Right lung (tissue), 2 donors: ENCODE measurements at regions not wholly inside any gene's neighbourhood (a gene's known extent, or its start where the extent isn't known, plus 50 kb on each side); places are given as distances from the start of the nearest gene placed in this dataset.
"Not testable (repeated sequence)": the region's sequence is repeated elsewhere in the genome, so short reads cannot be mapped to it uniquely, and the experiment has no call there.

ENCODE experiments used
- DNase-seq, 2 donors: peaks; one replicate each; pipeline ENCODE4 v3.0.0-alpha.2; 2013

DNA sequence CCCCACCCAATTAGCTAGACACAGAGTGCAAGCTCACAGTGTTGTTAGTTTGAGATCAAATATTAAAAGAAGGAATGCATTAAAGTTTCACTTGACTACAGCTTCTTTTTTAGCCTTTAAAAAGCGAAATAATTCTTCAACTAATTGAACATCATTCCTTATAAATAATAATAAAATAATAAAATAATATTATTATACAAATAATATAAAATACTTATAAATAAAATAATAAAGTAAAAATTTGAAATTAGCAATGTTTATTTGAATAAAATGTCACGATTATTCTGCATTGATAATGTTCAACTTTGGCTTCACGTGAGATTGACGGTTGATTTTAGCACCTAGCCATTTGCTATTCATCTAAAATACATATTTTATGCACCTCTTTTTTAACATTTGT lies 819.3 kb downstream of the FRK start:
- no peak for DNase-seq

DNA sequence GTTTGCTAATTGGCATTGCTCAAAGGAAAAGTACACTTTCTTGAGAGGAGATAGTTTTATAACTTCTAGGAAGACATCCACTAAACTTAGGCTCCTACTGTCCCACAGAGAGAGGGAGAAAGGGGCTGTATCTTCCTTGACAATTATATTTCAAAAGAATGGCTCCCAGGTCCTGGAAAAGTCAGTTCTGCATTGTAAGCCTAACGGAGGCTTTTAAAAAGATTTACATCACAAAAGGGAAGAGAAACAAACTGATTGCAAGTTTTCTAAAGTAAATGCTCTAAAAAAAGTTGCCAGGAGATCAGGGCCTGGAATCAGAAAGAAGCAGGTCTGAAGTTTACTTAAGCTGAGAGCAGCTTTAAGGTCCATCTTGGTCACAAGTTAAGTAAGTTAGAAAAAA lies 839.5 kb downstream of the FRK start:
- DNase-seq, result no peak

DNA sequence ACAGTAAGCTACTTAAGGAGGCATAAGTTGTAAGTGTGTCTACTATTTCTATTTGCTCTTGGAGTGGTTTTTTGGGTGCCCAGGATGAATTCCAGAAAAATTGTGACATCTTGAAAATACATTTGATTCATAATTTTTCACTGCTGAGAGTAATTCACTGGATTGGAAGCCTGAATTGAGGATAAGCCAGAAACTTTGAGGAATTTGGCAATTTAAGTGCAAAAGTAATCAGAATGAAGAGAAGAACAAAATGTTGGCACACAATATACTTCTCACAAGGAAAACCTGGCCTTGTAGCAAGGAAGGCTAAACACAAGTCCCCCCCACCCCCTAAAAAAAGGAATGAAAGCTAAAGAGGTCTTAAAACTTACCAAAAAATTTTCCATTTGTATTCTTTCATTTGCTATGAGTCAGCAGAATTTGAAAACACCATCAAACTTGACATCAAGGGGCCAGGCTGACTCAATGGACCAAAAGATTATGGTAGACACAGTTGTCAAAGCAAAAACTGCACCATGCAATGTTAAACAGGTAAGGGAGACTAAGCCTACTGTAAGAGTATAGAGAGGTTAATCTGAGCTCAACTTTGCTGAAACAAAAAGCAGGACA lies 840.0 kb downstream of the FRK start:
- DNase-seq, result no peak

DNA sequence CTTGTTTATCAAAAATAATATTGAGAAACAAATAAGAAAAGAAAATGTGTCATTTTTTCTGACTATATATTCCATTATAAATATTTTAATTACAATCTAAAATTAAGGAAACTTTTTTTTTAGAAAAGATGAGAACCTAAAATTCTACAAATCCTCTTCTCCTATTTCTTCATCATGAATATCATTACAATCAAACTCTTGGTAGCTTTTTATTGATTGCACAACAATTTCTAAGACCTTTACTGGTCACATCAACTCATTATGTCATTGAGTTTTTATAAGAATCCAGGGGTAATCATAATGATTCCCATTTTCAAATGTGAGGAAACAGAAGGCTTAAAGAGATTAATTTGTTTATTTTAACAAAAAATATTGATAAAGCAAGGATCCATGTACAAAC lies 841.0 kb downstream of the FRK start:
- DNase-seq, result no peak

DNA sequence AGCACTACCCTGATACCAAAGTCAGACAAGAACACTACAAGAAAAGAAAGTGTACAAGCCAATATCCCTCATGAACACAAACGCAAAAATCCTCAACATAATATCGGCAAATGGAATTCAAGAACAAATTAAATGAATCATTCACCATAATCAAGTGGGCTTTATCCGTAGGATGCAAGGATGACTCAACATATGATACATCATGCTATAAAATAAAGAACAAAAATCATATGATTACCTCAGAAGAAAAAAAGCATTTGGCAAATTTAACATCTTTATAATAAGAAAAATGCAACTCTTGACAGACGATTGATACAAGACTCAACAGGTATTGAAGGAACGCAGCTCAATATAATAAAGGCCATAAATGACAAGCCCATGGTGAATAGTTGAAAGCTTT lies 843.9 kb downstream of the FRK start:
- DNase-seq, result no peak

DNA sequence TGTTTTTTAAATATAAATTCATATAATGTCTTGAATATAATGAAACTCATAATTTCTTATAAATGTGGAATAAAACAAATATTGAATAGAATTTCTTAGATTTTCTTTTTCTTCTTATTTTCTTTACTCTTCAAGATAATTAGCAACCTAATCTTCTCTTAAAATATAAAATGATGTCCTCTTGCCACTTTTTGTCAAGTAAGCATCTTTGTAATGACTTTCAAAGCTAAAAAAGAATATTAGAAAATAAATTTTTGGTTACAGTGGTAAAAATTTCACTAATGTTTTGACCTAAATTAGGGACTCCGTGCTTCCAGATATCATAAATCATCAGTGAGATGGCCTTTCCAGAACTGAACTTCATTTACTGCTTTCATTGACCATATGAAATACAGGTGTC lies 846.4 kb downstream of the FRK start:
- no peak for DNase-seq

DNA sequence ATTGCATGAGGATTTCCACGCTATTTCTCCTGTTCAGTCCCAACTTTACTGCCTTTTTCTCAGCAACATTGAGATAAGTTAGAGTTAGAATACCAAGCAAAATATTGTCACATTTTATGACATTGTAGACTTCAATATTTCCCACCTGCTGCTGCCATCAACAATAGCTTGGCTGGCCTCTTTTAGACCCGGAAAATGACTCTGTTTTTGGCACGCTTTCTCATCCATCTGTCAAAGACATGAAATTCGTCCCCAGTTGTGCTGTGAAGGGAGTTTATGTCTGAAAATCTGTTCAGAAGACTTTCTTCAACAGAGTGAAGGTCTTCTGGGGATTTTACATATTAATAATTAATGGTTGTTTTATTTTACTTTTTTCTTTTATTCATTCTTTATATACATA lies 857.3 kb downstream of the FRK start:
- DNase-seq, result no peak

DNA sequence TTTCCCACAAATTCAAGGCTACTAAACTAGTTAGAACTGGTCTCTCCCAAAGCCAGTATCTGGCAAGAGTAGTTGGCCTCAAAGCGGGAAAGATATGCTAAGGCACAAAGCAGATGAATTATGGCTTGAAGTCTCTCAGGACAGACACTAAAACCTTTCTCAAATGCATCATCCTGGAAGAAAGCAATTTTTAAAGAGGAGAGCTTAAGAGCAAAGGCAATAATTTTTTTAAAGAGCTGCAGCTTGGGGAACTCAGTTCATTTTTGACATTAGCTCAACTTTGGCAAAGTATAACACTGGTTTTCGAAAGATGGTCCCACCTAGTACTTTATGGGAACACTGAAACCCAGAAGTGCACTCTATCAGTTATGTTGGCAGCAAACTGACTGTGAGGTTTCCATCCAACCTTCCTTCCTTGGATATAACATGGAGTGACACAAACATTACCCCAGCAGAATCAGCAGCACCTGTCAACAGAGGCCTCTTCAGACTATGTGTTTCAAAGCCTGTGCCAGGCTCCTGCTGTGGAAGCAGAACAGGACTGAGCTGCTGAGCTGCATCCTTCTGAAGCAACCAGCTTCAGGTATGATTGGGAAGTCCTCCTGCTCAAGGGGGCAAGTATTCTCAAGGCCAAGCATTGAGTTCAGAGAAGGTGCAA lies 852.3 kb upstream of the HS3ST5 start:
- no peak for DNase-seq

DNA sequence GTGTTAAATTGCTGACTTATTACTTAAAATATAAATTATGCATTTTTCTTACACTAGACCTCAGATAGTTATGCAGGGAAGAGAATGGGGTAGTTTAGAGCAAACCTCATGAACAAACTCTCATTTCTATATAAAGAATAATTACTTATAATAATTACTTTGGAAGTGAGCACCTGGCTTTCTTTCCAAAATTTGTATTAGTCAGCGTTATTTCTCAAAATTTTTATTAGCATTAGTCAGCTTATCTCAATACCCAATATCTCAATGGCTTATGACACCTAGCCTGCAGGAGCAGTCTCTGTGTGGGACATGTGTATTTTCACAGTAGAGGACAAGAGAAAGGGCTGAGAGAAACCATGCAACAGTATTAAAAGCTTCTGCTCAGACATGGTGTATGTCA lies 849.2 kb upstream of the HS3ST5 start:
- no peak for DNase-seq

DNA sequence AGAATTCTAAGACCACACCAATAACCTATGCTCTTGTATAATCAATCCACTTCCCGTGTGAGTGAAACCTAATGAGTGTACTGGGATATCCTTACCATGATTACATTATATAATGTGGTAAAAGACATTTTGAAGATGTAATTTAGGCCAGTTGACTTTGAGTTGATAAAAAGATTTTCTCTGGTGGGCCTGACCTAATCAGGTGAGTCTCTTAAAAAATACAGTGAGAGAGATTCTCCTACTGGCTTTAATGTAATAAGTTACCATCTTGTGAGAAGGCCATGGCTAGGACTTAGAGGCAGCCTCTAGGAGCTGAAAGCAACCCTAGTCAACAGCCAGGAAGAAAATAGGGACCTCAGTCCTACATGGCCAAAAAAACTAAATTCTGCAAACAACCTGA lies 847.7 kb upstream of the HS3ST5 start:
- no peak for DNase-seq

DNA sequence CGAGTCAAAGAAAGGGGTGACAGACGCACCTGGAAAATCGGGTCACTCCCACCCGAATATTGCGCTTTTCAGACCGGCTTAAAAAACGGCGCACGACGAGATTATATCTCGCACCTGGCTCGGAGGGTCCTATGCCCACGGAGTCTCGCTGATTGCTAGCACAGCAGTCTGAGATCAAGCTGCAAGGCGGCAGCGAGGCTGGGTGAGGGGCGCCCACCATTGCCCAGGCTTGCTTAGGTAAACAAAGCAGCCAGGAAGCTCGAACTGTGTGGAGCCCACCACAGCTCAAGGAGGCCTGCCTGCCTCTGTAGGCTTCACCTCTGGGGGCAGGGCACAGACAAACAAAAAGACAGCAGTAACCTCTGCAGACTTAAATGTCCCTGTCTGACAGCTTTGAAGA lies 832.6 kb upstream of the HS3ST5 start:
- not testable (repeated sequence) for DNase-seq

DNA sequence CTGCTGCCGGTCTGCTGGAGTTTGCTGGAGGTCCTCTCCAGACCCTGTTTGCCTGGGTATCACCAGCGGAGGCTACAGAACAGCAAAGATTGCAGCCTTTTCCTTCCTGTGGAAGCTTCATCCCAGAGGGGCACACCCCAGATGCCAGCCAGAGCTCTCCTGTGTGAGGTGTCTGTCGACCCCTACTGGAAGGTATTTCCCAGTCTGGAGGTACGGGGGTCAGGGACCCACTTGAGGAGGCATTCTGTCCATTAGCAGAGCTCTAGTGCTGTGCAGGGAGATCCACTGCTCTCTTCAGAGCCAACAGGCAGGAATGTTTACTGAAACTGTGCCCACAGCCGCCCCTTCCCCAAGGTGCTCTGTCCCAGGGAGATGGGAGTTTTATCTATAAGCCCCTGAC lies 823.1 kb upstream of the HS3ST5 start:
- not testable (repeated sequence) for DNase-seq

DNA sequence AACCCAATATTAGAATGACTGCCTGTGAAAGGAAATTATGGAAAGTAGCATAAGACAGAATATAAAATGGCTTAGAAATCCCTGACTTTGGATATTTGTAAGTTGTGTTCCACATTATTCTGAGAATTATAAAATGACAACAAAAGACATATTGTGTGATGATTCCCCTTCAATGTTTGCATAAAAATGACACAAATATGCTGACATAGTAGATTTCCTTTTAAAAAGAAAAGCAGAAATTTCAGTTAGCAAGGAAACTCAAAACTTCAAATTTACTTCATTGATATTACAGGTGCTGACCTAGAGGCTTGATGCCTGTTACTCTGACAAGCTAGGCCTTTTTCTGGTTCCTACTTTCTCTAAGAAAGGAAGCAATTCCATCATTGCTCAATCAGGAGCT lies 816.9 kb upstream of the HS3ST5 start:
- no peak for DNase-seq

DNA sequence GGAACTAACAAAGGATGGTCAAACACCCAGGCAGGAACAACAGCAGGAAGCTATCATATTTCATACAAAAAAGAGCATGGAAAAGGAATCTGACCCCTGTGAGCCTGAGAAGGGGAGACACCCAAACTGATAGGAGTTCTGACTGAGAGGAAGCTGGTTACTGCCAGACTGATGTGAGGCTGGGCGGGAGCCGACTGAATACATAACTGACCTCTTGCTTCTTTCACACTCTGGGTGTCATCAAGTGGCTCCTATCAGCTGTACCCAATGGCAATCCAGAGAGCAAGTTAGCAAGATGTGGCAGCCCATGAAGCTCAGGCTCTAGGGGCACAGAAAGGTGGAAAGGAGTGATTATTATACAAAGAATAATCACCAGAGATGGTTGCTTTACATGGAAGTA lies 795.1 kb upstream of the HS3ST5 start:
- no peak for DNase-seq

DNA sequence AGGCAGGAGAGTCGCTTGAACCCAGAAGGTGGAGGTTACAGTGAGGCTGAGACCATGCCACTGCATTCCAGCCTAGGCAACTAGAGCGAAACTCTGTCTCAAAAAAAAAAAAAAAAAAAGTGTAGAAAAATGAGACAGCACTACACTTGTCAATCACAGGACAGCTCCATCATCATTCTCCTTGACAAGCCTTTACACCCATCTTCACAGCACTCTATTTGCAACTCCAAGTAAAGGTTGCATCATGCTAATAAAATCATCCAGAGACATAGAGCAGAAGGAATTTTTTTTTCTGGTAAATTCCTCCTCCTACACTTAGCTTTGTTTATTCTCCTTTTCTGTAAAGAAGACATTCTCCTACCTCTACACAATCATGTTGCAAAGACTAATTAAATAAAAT lies 791.0 kb upstream of the HS3ST5 start:
- no peak for DNase-seq

DNA sequence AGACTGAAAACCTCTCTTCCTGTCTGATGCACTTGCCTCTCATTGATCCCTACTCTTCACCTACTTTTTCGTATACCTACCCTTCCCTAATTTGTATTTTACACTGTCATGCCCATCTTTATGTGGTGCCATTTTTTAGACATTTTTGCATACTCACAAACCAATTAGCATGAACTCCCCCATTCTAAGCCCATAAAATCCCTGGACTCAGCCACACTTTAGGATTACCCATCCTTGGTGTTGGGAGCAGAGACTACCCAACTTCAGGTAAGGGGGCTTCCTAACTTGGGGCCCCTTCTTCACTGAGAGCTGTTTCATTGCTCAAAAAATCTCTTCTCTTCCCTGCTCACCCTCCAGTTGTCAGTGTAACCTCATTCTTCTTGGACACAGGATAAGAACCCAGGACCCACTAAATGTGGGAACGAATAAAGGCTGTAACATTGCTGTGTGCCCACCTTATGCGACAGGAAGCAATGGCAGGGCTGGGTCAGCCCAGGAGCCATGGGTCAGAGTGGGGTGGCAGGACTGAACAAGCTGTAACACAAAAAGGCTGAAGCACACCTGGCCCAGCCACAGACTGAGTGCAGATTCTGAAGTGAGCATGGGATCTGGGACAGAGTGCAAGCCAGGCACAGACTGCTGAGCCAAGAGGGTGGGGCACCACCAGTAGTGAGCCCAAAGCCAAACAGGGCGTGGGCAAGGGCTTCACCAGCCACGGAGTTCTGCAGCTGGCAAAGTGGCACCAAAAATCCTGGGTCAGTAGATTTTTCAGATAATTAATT lies 789.1 kb upstream of the HS3ST5 start:
- DNase-seq, result no peak

DNA sequence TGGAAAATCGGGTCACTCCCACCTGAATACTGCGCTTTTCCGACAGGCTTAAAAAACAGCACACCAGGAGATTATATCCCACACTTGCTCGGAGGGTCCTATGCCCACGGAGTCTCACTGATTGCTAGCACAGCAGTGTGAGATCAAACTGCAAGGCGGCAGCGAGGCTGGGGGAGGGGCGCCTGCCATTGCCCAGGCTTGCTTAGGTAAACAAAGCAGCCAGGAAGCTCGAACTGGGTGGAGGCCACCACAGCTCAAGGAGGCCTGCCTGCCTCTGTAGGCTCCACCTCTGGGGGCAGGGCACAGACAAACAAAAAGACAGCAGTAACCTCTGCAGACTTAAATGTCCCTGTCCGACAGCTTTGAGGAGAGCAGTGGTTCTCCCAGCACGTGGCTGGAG lies 778.7 kb upstream of the HS3ST5 start:
- not testable (repeated sequence) for DNase-seq

DNA sequence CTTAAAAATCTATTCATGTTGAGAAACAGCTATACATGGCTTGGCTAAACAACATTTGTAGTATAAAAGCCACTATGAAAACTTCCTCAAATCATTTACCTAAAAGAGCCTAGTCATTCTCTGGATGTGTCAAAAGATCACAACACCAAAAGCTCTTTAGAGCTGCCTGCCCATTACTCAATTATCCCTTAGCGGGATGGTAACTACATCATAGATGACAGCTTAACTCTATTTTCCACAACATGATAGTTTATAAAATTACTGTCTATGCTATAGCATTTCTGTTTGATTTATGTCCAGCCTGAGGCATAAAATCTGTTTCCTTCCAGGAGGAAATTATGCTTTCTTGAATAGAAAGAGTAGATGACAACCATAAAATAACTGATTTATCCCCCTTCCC lies 777.6 kb upstream of the HS3ST5 start:
- DNase-seq, result no peak

DNA sequence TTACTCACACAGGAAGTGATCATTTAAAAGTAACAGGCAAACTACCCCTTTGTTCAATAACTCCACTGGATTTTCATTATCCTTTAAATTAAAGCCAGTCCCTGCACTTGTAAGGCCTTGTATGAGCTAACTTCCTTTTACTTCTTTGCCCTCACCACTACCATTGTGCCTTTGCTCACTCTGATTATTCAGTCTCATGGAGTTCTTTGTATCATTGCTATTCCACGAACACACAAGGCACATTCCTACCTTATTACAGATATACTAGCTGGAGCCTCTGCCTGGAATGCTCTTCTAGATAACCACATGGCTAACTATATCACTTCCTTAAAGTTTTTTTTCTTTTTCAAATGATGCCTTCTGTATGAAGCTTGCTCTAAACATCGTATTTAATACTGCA lies 748.6 kb upstream of the HS3ST5 start:
- DNase-seq, result no peak

DNA sequence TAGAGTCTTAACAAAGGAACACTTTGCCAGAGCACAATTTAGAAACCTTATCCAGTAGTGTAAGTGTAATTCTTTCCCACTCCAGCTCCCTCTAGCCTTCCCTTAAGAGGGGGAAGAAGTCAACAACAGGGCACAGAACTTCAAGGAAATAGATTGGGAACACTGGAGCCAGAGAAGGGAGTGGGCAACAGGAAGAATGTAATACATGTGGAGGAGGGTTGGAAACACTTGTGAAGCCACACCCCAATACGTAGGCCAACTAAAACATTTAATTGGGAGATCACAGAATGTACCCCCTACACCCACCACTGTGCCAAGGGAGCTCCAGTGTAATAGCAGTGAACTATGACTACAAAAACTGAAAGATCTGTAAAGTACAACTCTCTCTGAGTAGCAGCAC lies 735.7 kb upstream of the HS3ST5 start:
- DNase-seq, result no peak

DNA sequence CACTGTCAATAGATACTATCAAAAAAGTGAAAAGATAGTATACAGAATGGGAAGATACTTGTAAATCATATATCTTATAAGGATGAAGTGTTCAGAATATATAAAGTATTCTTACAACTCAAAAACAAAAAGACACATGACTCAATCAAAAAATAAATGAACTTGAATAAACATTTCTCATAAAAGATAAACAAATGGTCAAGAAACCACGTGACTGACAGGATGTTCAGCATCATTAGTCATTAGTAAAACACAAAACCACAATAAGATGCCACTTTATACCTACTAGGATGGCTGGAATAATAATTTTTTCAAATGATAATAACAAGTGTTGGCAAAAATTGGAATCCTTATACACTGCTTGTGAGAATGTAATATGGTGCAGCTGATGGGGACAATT lies 729.1 kb upstream of the HS3ST5 start:
- DNase-seq, result no peak

DNA sequence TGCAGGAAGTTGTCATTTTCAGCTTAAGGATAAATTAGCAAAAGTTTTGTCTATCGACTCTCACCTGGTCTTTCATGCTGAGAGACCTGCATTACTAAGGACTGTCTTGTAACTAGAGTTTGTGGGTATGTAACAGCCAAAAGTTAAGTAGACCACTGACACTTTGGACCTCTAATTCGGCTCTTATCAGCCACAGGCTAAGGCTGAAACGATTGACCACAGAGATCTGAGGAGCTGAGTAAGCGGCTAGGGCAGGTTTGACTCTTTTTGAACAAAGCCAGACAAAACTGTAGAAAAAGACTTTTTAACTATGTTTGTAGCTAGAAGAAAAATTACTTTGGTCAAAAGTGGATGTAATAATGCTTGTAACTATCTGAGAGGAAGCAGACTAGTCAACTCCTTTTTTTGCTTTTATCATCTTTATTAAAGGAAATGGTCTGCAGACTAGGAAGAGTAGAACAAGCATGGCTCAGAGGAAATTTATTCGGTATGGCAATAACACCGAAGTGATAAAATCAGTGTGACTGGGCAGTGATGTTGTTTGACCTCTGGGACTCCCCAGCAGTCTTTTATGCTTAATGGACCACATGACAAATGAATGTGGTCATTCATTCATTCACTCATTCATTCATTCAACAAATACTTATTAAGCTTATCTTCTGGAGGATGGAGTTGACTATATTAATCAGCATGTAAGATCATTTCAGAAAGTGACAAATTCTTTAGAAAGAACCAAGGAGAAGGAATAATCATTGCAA lies 725.0 kb upstream of the HS3ST5 start:
- no peak for DNase-seq

DNA sequence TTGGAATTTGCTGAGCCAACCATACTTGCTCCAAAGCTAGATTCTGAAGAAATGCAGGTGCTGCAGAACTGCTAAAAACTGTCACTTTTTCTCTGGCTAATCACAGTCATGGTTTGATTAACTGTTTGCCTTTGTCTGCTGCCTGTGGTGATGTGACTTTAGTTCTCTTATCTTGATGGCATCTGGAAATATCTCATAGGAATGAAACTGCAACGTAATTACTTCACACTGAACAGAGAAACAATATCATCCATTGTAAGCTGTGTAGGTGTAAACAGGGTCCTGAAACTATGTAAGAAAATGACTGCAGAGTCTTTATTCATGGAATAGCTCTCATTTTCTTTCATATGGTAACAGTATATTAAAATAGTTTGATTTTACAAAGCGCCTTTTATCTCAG lies 721.9 kb upstream of the HS3ST5 start:
- DNase-seq, result no peak
